Bronchial epithelial cell (primary cell): ENCODE measurements at regions not wholly inside any gene's neighbourhood (a gene's known extent, or its start where the extent isn't known, plus 50 kb on each side); places are given as distances from the start of the nearest gene placed in this dataset.

Experiments used
- DNase-seq: peaks from one replicate; pipeline ENCODE4 v3.0.0-alpha.2; 2010; ENCODE audit warnings: low read depth
- FAIRE-seq: peaks from 2 replicates; lab custom pipeline; 2011; peaks lifted over from hg19 to GRCh38; lab: Jason Lieb, UNC
- H3K27me3 ChIP-seq: 2 replicates; pipeline ENCODE4 v1.5.1; 2011; ENCODE audit warnings: low read length; ENCODE audit not compliant: control insufficient read depth, insufficient read depth
- H3K36me3 ChIP-seq: 2 replicates; pipeline ENCODE4 v1.5.1; 2011; ENCODE audit warnings: low read length; ENCODE audit not compliant: control insufficient read depth, insufficient read depth
- H3K4me3 ChIP-seq: 2 replicates; pipeline ENCODE4 v1.5.1; 2011; ENCODE audit warnings: mild to moderate bottlenecking, low read depth, low read length, control low read depth
- TF ChIP-seq, protein P1 (sequence below): IDR thresholded peaks from 2 replicates; pipeline ENCODE4 v1.5.1; 2011; ENCODE audit warnings: mild to moderate bottlenecking, moderate library complexity, low read length, control low read depth, inconsistent platforms; ENCODE audit not compliant: insufficient read depth, severe bottlenecking

DNA sequence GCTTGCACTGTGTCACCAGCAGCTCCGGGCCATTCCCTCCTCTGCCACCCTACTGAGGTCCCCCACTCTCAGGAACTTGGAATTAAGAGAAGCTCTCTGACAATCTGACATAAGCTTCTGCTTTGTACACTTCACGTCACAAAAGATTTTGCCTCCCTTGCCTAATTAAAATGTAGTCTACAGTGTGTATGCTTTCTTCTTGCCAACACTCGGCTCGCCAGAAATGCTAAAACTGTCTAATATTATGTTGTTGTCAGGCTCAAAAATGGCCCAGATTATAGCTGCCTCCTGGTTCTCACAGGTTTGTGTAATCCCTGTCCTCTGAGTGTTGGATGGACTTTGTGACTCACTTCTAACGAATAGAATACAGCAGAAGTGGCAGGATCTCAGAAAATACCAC lies 474.7 kb downstream of the MBD2 start:
- Histone ChIP-seq H3K36me3 (no peaks in the 10 kb centered on the region), H3K27me3 (no peaks in the 10 kb centered on the region), H3K4me3 (no peak overlapping the region)
- TF ChIP-seq, protein P1, sequence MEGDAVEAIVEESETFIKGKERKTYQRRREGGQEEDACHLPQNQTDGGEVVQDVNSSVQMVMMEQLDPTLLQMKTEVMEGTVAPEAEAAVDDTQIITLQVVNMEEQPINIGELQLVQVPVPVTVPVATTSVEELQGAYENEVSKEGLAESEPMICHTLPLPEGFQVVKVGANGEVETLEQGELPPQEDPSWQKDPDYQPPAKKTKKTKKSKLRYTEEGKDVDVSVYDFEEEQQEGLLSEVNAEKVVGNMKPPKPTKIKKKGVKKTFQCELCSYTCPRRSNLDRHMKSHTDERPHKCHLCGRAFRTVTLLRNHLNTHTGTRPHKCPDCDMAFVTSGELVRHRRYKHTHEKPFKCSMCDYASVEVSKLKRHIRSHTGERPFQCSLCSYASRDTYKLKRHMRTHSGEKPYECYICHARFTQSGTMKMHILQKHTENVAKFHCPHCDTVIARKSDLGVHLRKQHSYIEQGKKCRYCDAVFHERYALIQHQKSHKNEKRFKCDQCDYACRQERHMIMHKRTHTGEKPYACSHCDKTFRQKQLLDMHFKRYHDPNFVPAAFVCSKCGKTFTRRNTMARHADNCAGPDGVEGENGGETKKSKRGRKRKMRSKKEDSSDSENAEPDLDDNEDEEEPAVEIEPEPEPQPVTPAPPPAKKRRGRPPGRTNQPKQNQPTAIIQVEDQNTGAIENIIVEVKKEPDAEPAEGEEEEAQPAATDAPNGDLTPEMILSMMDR, result no peak
- no peak for DNase-seq
- no peak for FAIRE-seq

DNA sequence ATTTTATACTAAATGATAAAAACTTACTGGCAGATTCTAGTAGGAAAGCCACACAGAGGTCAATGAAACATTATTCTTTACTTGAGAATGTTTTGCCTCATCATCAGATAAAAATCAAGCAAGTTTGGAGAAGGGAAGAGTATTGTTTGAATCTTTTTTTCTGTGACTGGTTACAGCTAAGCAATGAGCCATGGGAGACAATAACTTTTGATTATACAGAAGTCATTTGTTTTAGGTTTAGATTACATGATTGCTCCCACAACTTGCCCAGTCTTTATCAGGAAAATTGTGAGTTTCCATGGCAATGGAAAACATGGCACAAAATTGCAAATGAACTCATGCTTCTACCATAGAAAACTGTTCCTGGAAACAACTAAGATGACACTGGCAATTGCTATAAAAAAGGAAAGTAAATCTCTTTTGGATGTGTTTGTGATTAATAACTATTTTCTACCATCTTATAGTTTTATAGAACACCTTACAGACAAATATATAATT lies 476.8 kb downstream of the MBD2 start:
- H3K36me3 ChIP-seq, result no peaks in the 10 kb centered on the region
- FAIRE-seq (no peak), DNase-seq (no peak)
- H3K4me3 ChIP-seq, result no peak overlapping the region
- TF ChIP-seq, protein P1, result no peak
- no peaks in the 10 kb centered on the region for H3K27me3 ChIP-seq

DNA sequence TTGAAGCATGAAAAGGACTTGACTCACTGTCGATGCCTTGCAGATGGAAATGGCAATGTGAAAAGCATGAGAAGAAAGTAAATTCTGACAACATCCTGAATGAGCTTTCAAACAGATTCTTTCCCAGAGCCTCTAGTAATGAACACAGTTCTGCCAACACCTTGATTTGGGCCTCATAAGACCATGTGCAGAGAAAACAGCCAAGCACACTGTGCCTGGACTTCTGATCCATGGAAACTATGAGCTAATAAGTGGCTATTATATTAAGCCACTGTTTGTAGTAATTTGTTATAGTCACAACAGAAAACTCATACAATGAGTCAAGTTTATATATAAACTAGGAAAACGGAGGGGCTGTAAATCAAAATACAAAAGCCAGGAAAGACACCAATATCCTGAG lies 477.3 kb downstream of the MBD2 start:
- Histone ChIP-seq H3K4me3 (no peak overlapping the region), H3K36me3 (no peaks in the 10 kb centered on the region), H3K27me3 (no peaks in the 10 kb centered on the region)
- TF ChIP-seq, protein P1, result no peak
- DNase-seq, result no peak
- FAIRE-seq, result no peak

- Histone ChIP-seq H3K27me3 (no peaks in the 10 kb centered on the region), H3K4me3 (no peak overlapping the region), H3K36me3 (no peaks in the 10 kb centered on the region)
- FAIRE-seq, result no peak
- peak; percentile 71 for DNase-seq
- TF ChIP-seq, protein P1, result no peak
Measured at GRCh38 chr18:53745986-53746385, 478.5 kb downstream of the MBD2 start.

- FAIRE-seq (peak; percentile 86), DNase-seq (peak; percentile 90)
- Histone ChIP-seq H3K4me3 (no peak overlapping the region), H3K36me3 (no peaks in the 10 kb centered on the region), H3K27me3 (no peaks in the 10 kb centered on the region)
- TF ChIP-seq, protein P1, result no peak
Measured at GRCh38 chr18:53745224-53745967, 479.1 kb downstream of the MBD2 start.
